ENCODE measurements at regions not wholly inside any gene's neighbourhood (a gene's known extent, or its start where the extent isn't known, plus 50 kb on each side); places are given as distances from the start of the nearest gene placed in this dataset.

GRCh38 chr17:71850812-71851211 is 270.0 kb upstream of the SOX9 start:
- TF ChIP-seq POLR2AphosphoS5 (IDR thresholded peaks at IDR 0.05; ENCODE audit: low read depth, low read length): no peak
- TF ChIP-seq POLR2A (IDR thresholded peaks at IDR 0.05; ENCODE audit: low read depth, low read length): no peak
- TF ChIP-seq TAF1 (IDR thresholded peaks at IDR 0.05; ENCODE audit: low read depth, low read length): no peak
- no peak for TF ChIP-seq PAX5 (IDR thresholded peaks at IDR 0.05; ENCODE audit: insufficient read depth, low read length, severe bottlenecking)
